Suprapubic skin (tissue), 4 donors: ENCODE measurements at regions not wholly inside any gene's neighbourhood (a gene's known extent, or its start where the extent isn't known, plus 50 kb on each side); places are given as distances from the start of the nearest gene placed in this dataset.

Experiments used
- DNase-seq, 2 donors: peaks; one replicate each; pipeline ENCODE4 v3.0.0-alpha.2; 2019; ENCODE audit warnings: low spot score in 2 of 2
- H3K27ac ChIP-seq: fragments of 200-600 bp; sonication (generic); one replicate; pipeline ENCODE4 v1.5.1; 2019
- H3K27me3 ChIP-seq: fragments of 200-600 bp; sonication (generic); one replicate; pipeline ENCODE4 v1.5.1; 2019
- H3K36me3 ChIP-seq: fragments of 200-600 bp; sonication (generic); one replicate; pipeline ENCODE4 v1.5.1; 2019
- H3K4me1 ChIP-seq: fragments of 200-600 bp; sonication (generic); one replicate; pipeline ENCODE4 v1.5.1; 2019
- H3K4me3 ChIP-seq: fragments of 200-600 bp; sonication (generic); one replicate; pipeline ENCODE4 v1.5.1; 2019; ENCODE audit warnings: mild to moderate bottlenecking
- H3K9me3 ChIP-seq: fragments of 200-600 bp; sonication (generic); one replicate; pipeline ENCODE4 v1.5.1; 2019
- CTCF ChIP-seq, 2 donors: fragments of 200-600 bp in 1 of 2; fragments of 450-650 bp in 1 of 2; sonication (generic) in 1 of 2; IDR thresholded peaks; one replicate each; pipeline ENCODE4 v1.5.1; 2016 to 2019; ENCODE audit warnings: antibody characterized with exemption in 2 of 2, mild to moderate bottlenecking in 1 of 2, moderate library complexity in 1 of 2
- EP300 ChIP-seq: sonication (generic); formaldehyde crosslinking; IDR thresholded peaks from one replicate; pipeline ENCODE4 v1.6.1; 2017; ENCODE audit warnings: antibody characterized with exemption
- POLR2A ChIP-seq, 2 donors: fragments of 450-650 bp; IDR thresholded peaks; one replicate each; pipeline ENCODE4 v1.6.1; 2017; ENCODE audit warnings: antibody characterized with exemption in 2 of 2, mild to moderate bottlenecking in 2 of 2, moderate library complexity in 2 of 2
- POLR2AphosphoS5 ChIP-seq, 3 donors: sonication (generic); formaldehyde crosslinking; IDR thresholded peaks; one replicate each; pipeline ENCODE4 v1.6.1; 2017; ENCODE audit warnings: antibody characterized with exemption in 3 of 3
- WGBS: methylation state at CpG from one replicate; pipeline ENCODE4 v1.1.5; 2018; 5-methylcytosine and 5-hydroxymethylcytosine counted together

GRCh38 chr14:87207756-87208155 lies 785.2 kb downstream of the GALC start:
- H3K9me3 ChIP-seq = no peaks in the 10 kb centered on the region
- H3K27ac ChIP-seq = no peak overlapping the region
- H3K36me3 ChIP-seq = no peaks in the 10 kb centered on the region
- no peak for DNase-seq
- no peaks in the 10 kb centered on the region for H3K4me1 ChIP-seq
- H3K27me3 ChIP-seq = no peaks in the 10 kb centered on the region
- no peak overlapping the region for H3K4me3 ChIP-seq
- WGBS = 90% methylated on average over 2 of the region's 2 CpGs
- TF ChIP-seq EP300 = no peak
- no peak for TF ChIP-seq POLR2A (IDR thresholded peaks at IDR 0.05)
- TF ChIP-seq CTCF (IDR thresholded peaks at IDR 0.05) = no peak
- TF ChIP-seq POLR2AphosphoS5 (IDR thresholded peaks at IDR 0.05) = no peak

DNA sequence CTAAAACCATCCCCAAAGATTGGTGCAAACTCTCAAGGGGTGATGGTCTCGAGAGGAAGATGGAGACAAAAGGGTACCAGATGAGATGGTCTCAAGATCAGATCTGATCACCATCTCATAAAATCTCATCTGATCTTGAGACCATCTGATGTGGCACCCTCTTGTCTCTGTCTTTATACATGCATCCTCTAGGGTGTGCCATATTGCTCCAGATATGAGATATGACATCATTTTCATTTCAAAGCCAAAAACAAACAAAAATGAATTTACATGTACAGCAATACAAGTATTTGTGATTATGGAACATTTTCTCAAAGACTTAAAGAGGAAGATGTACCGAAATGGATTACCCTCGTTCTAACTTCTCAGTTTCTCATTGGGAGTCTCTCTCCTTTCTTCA lies 787.2 kb downstream of the GALC start:
- WGBS = 87% methylated on average over 3 of the region's 3 CpGs

GRCh38 chr14:87203346-87203745 lies 789.6 kb downstream of the GALC start:
- TF ChIP-seq EP300 (no peak), CTCF (IDR thresholded peaks at IDR 0.05) (no peak), POLR2AphosphoS5 (IDR thresholded peaks at IDR 0.05) (no peak), POLR2A (IDR thresholded peaks at IDR 0.05) (no peak)
- no peak for DNase-seq
- 57% methylated on average over 5 of the region's 5 CpGs for WGBS

More for the DNA sequence above, 787.2 kb downstream of the GALC start:
- Histone ChIP-seq H3K36me3 (no peaks in the 10 kb centered on the region), H3K4me3 (no peak overlapping the region), H3K27ac (no peak overlapping the region), H3K9me3 (no peaks in the 10 kb centered on the region), H3K27me3 (no peaks in the 10 kb centered on the region), H3K4me1 (no peaks in the 10 kb centered on the region)
- no peak for DNase-seq
- TF ChIP-seq CTCF (IDR thresholded peaks at IDR 0.05) = no peak
- no peak for TF ChIP-seq EP300
- TF ChIP-seq POLR2AphosphoS5 (IDR thresholded peaks at IDR 0.05) = no peak
- no peak for TF ChIP-seq POLR2A (IDR thresholded peaks at IDR 0.05)

GRCh38 chr14:87199381-87199780 lies 793.6 kb downstream of the GALC start:
- Histone ChIP-seq H3K9me3 (no peaks in the 10 kb centered on the region), H3K4me3 (no peak overlapping the region), H3K27ac (no peak overlapping the region), H3K27me3 (no peaks in the 10 kb centered on the region), H3K4me1 (no peaks in the 10 kb centered on the region), H3K36me3 (no peaks in the 10 kb centered on the region)
- TF ChIP-seq POLR2AphosphoS5 (IDR thresholded peaks at IDR 0.05) (no peak), CTCF (IDR thresholded peaks at IDR 0.05) (no peak), POLR2A (IDR thresholded peaks at IDR 0.05) (no peak), EP300 (no peak)
- WGBS = 65% methylated on average over 1 of the region's 1 CpG
- DNase-seq = no peak

More at GRCh38 chr14:87203346-87203745, 789.6 kb downstream of the GALC start:
- Histone ChIP-seq H3K27ac (no peak overlapping the region), H3K4me1 (no peaks in the 10 kb centered on the region), H3K36me3 (no peaks in the 10 kb centered on the region), H3K27me3 (no peaks in the 10 kb centered on the region), H3K9me3 (no peaks in the 10 kb centered on the region), H3K4me3 (no peak overlapping the region)

- TF ChIP-seq POLR2AphosphoS5 (IDR thresholded peaks at IDR 0.05) (no peak), EP300 (no peak), POLR2A (IDR thresholded peaks at IDR 0.05) (no peak), CTCF (IDR thresholded peaks at IDR 0.05) (no peak)
- no peaks in the 10 kb centered on the region for H3K27me3 ChIP-seq
- H3K4me3 ChIP-seq = no peak overlapping the region
- H3K9me3 ChIP-seq = no peaks in the 10 kb centered on the region
- H3K27ac ChIP-seq = no peak overlapping the region
- WGBS = 71% methylated on average over 3 of the region's 3 CpGs
- no peaks in the 10 kb centered on the region for H3K36me3 ChIP-seq
- no peak for DNase-seq
- H3K4me1 ChIP-seq = no peaks in the 10 kb centered on the region
Measured at GRCh38 chr14:87196436-87196835, 796.5 kb downstream of the GALC start.
